GM12891 (cell line): ENCODE measurements at regions not wholly inside any gene's neighbourhood (a gene's known extent, or its start where the extent isn't known, plus 50 kb on each side); places are given as distances from the start of the nearest gene placed in this dataset.

Experiments
- POLR2A ChIP-seq: IDR thresholded peaks from 2 replicates; pipeline ENCODE4 v1.6.1; 2011; ENCODE audit warnings: low read depth, low read length, control low read depth
- POLR2AphosphoS5 ChIP-seq: IDR thresholded peaks from 2 replicates; pipeline ENCODE4 v1.6.1; 2011; ENCODE audit warnings: low read depth, low read length, control low read depth
- SPI1 ChIP-seq: IDR thresholded peaks from 2 replicates; pipeline ENCODE4 v1.6.1; 2011; ENCODE audit warnings: low read depth, low read length, control low read depth

DNA sequence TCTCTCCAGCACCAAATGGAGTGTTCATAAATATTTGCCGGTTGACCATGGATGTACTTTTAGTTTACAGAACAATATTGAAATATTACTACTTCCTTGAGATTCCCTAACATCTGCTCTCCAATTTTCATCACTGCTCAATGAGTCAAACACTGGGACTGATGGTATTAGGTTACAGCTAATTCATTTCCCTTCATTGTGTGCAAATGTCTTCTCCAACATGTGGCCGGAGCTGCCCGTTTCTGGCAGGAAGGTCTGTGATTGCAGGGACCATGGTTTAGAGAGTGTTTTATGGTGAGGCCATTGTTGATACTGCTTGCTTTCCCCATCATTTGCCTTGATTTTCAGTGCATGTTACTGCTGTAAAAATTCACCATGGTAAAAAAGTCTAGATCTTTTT lies 209.3 kb downstream of the HS3ST3B1 start:
- TF ChIP-seq POLR2AphosphoS5 (no peak), SPI1 (no peak), POLR2A (no peak)
